ENCODE measurements at regions not wholly inside any gene's neighbourhood (a gene's known extent, or its start where the extent isn't known, plus 50 kb on each side); places are given as distances from the start of the nearest gene placed in this dataset.

- no peaks in the 10 kb centered on the region for H3K9me2 ChIP-seq (ENCODE audit: insufficient read depth)
- H2AFZ ChIP-seq: no peak overlapping the region
- Mint-ChIP-seq H3K9me3 (peaks cover 4% of the 10 kb centered on the region; the same call in 2 of the 3 replicates), H3K4me1 (no peaks in the 10 kb centered on the region), H3K36me3 (ENCODE audit: low read depth) (no peaks in the 10 kb centered on the region; the same call in 2 of the 3 replicates), H3K27me3 (ENCODE audit: insufficient read depth, low read depth, poor library complexity) (peaks cover 3% of the 10 kb centered on the region), H3K27ac (no peak overlapping the region), H3K4me3 (no peak overlapping the region)
- H3K27me3 ChIP-seq (ENCODE audit: insufficient read depth): no peaks in the 10 kb centered on the region
- ATAC-seq (no peak), DNase-seq (ENCODE audit: low spot score) (no peak)
- H3K4me3 ChIP-seq: no peak overlapping the region
- no peaks in the 10 kb centered on the region for H3K36me3 ChIP-seq (ENCODE audit: insufficient read depth)
- no peak for TF ChIP-seq ETS1 (IDR thresholded peaks at IDR 0.05)
- TF ChIP-seq CREB1 (CRISPR knock-in tag; IDR thresholded peaks at IDR 0.05; ENCODE audit: low read depth): no peak
- no peak for TF ChIP-seq NANOG (IDR thresholded peaks at IDR 0.05; ENCODE audit: borderline replicate concordance)
- TF ChIP-seq JUNB (IDR thresholded peaks at IDR 0.05; ENCODE audit: unreplicated experiment): no peak
- no peak for TF ChIP-seq EZH2 (IDR thresholded peaks at IDR 0.05; ENCODE audit: low read depth, unreplicated experiment)
- TF ChIP-seq CTCF (conservative IDR thresholded peaks at IDR 0.05; ENCODE audit: low read depth in 2 of 2): no peak
- no peak for TF ChIP-seq STAT1 (IDR thresholded peaks at IDR 0.05; ENCODE audit: unreplicated experiment)
- TF ChIP-seq ZNF114 (CRISPR knock-in tag; IDR thresholded peaks at IDR 0.05): no peak
- TF ChIP-seq ZNF331 (CRISPR knock-in tag; IDR thresholded peaks at IDR 0.05; ENCODE audit: low read depth): no peak
- TF ChIP-seq POLR2AphosphoS5 (IDR thresholded peaks at IDR 0.05; ENCODE audit: low read depth): no peak
- TF ChIP-seq EZH2phosphoT487 (IDR thresholded peaks at IDR 0.05; ENCODE audit: unreplicated experiment): no peak
- no peak for TF ChIP-seq REST (IDR thresholded peaks at IDR 0.05; ENCODE audit: unreplicated experiment)
- no peak for TF ChIP-seq ZNF462 (CRISPR knock-in tag; IDR thresholded peaks at IDR 0.05)
- no peaks in the 10 kb centered on the region for H3K4me1 ChIP-seq (ENCODE audit: insufficient read depth)
- no peaks in the 10 kb centered on the region for H4K20me1 ChIP-seq (replicated peaks; ENCODE audit: insufficient read depth)
- no peak overlapping the region for H3K27ac ChIP-seq (ENCODE audit: low read depth)
- no peaks in the 10 kb centered on the region for H3F3A ChIP-seq (replicated peaks; ENCODE audit: low read depth)
- no peak overlapping the region for H3K4me2 ChIP-seq
- no peaks in the 10 kb centered on the region for H3K79me2 ChIP-seq (replicated peaks; ENCODE audit: insufficient read depth)
Measured at GRCh38 chr11:127411283-127411682, 410.7 kb upstream of the KIRREL3 start.

Measured in GM23338 (cell line).